Glutamatergic neuron (in vitro differentiated cells): ENCODE measurements at regions not wholly inside any gene's neighbourhood (a gene's known extent, or its start where the extent isn't known, plus 50 kb on each side); places are given as distances from the start of the nearest gene placed in this dataset.

ENCODE experiments used
- DNase-seq: peaks from one replicate; pipeline ENCODE4 v3.0.0; 2022
- H3K27ac Mint-ChIP-seq: one replicate; pipeline ENCODE4 v1.8.0; 2020; ENCODE audit warnings: mild to moderate bottlenecking, mixed read lengths, inconsistent platforms; ENCODE audit not compliant: unreplicated experiment
- H3K27me3 Mint-ChIP-seq: one replicate; pipeline ENCODE4 v1.8.0; 2020; ENCODE audit warnings: mild to moderate bottlenecking, moderate library complexity, mixed read lengths, inconsistent platforms; ENCODE audit not compliant: unreplicated experiment
- H3K36me3 Mint-ChIP-seq: one replicate; pipeline ENCODE4 v1.8.0; 2020; ENCODE audit warnings: mild to moderate bottlenecking, mixed read lengths, inconsistent platforms; ENCODE audit not compliant: unreplicated experiment
- H3K4me1 Mint-ChIP-seq: one replicate; pipeline ENCODE4 v1.8.0; 2020; ENCODE audit warnings: mild to moderate bottlenecking, low read depth, mixed read lengths, inconsistent platforms; ENCODE audit not compliant: unreplicated experiment
- H3K4me3 Mint-ChIP-seq: one replicate; pipeline ENCODE4 v1.8.0; 2020; ENCODE audit warnings: mild to moderate bottlenecking, mixed read lengths, inconsistent platforms; ENCODE audit not compliant: unreplicated experiment
- H3K9me3 Mint-ChIP-seq: one replicate; pipeline ENCODE4 v1.8.0; 2020; ENCODE audit warnings: mild to moderate bottlenecking, moderate library complexity, mixed read lengths, inconsistent platforms; ENCODE audit not compliant: unreplicated experiment
- TF ChIP-seq, protein P1 (sequence below): fragments of 200-600 bp; sonication (generic); IDR thresholded peaks from one replicate; pipeline ENCODE4 v1.5.0; 2021; ENCODE audit not compliant: partially characterized antibody, unreplicated experiment

- TF ChIP-seq, protein P1, sequence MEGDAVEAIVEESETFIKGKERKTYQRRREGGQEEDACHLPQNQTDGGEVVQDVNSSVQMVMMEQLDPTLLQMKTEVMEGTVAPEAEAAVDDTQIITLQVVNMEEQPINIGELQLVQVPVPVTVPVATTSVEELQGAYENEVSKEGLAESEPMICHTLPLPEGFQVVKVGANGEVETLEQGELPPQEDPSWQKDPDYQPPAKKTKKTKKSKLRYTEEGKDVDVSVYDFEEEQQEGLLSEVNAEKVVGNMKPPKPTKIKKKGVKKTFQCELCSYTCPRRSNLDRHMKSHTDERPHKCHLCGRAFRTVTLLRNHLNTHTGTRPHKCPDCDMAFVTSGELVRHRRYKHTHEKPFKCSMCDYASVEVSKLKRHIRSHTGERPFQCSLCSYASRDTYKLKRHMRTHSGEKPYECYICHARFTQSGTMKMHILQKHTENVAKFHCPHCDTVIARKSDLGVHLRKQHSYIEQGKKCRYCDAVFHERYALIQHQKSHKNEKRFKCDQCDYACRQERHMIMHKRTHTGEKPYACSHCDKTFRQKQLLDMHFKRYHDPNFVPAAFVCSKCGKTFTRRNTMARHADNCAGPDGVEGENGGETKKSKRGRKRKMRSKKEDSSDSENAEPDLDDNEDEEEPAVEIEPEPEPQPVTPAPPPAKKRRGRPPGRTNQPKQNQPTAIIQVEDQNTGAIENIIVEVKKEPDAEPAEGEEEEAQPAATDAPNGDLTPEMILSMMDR, result no peak
Observed at GRCh38 chr10:57823398-57823797, 444.3 kb downstream of the IPMK start.

GRCh38 chr10:57822965-57823364 is 444.7 kb downstream of the IPMK start:
- Mint-ChIP-seq H3K4me1 (peaks cover 4% of the 10 kb centered on the region), H3K27ac (no peak overlapping the region), H3K36me3 (no peaks in the 10 kb centered on the region), H3K9me3 (no peaks in the 10 kb centered on the region), H3K4me3 (no peak overlapping the region), H3K27me3 (peaks cover 2% of the 10 kb centered on the region)
- TF ChIP-seq, protein P1, result no peak
- DNase-seq, result no peak

More at GRCh38 chr10:57823398-57823797, 444.3 kb downstream of the IPMK start:
- no peak overlapping the region for H3K27ac Mint-ChIP-seq
- H3K4me3 Mint-ChIP-seq, result no peak overlapping the region
- DNase-seq, result no peak
- peaks cover 2% of the 10 kb centered on the region for H3K27me3 Mint-ChIP-seq
- peaks cover 4% of the 10 kb centered on the region for H3K4me1 Mint-ChIP-seq
- no peaks in the 10 kb centered on the region for H3K9me3 Mint-ChIP-seq
- no peaks in the 10 kb centered on the region for H3K36me3 Mint-ChIP-seq

GRCh38 chr10:57818522-57818921 is 449.2 kb downstream of the IPMK start:
- Mint-ChIP-seq H3K36me3 (no peaks in the 10 kb centered on the region), H3K27me3 (peaks cover 2% of the 10 kb centered on the region), H3K9me3 (no peaks in the 10 kb centered on the region), H3K4me1 (peaks cover 4% of the 10 kb centered on the region), H3K27ac (no peak overlapping the region), H3K4me3 (no peak overlapping the region)
- TF ChIP-seq, protein P1, result no peak
- no peak for DNase-seq

GRCh38 chr10:57817741-57818140 is 450.0 kb downstream of the IPMK start:
- Mint-ChIP-seq H3K27me3 (peaks cover 2% of the 10 kb centered on the region), H3K4me1 (peaks cover 4% of the 10 kb centered on the region), H3K9me3 (no peaks in the 10 kb centered on the region), H3K27ac (no peak overlapping the region), H3K36me3 (no peaks in the 10 kb centered on the region), H3K4me3 (no peak overlapping the region)
- DNase-seq, result no peak
- TF ChIP-seq, protein P1, result no peak

GRCh38 chr10:57815949-57816348 is 451.7 kb downstream of the IPMK start:
- Mint-ChIP-seq H3K27me3 (peaks cover 2% of the 10 kb centered on the region), H3K4me3 (no peak overlapping the region), H3K4me1 (peaks cover 3% of the 10 kb centered on the region), H3K9me3 (peaks cover under 1% of the 10 kb centered on the region), H3K27ac (no peak overlapping the region), H3K36me3 (no peaks in the 10 kb centered on the region)
- TF ChIP-seq, protein P1, result no peak
- DNase-seq, result no peak
